ENCODE measurements at regions not wholly inside any gene's neighbourhood (a gene's known extent, or its start where the extent isn't known, plus 50 kb on each side); places are given as distances from the start of the nearest gene placed in this dataset.

DNA sequence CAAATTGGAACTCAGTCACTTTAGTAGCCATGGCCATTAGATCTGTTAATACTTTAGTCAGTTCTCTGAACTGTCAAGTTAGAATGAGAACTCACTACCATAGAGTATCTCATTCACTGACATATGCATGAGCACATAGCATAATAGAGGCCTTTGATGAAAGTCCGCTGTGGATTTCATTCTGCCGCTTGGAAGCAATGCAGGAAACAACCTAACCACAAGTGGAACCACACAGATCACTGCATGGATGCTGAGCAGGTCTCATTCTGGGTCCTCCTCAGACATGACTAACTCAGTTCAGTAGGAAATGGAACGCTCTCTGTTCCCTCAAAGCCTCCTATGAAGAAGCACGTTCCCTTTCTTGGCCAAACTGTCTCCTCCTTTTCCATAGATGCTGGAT is 1624.8 kb upstream of the TENM3 start:
- Histone ChIP-seq H3K4me3 (replicated peaks; ENCODE audit: insufficient read depth, low read length) (no peak overlapping the region), H3K27me3 (ENCODE audit: insufficient read depth, poor library complexity, severe bottlenecking) (no peaks in the 10 kb centered on the region), H3K27ac (replicated peaks) (no peak overlapping the region)
- no peak for TF ChIP-seq SPI1 (IDR thresholded peaks at IDR 0.05; ENCODE audit: borderline replicate concordance, low read depth)
- no peak for TF ChIP-seq REST (IDR thresholded peaks at IDR 0.05; ENCODE audit: insufficient replicate concordance, low read depth)
- TF ChIP-seq POLR2AphosphoS5 (IDR thresholded peaks at IDR 0.05; ENCODE audit: low read depth): no peak
- TF ChIP-seq CTCF (IDR thresholded peaks at IDR 0.05; ENCODE audit: insufficient read depth, low read length): no peak
- TF ChIP-seq GABPA (IDR thresholded peaks at IDR 0.05; ENCODE audit: low read depth): no peak
- DNase-seq (ENCODE audit: low read depth in 1 of 2, low spot score in 1 of 2): no peak

GRCh38 chr4:180619440-180619839 is 1623.8 kb upstream of the TENM3 start:
- Histone ChIP-seq H3K27ac (replicated peaks) (no peak overlapping the region), H3K27me3 (ENCODE audit: insufficient read depth, poor library complexity, severe bottlenecking) (no peaks in the 10 kb centered on the region), H3K4me3 (replicated peaks; ENCODE audit: insufficient read depth, low read length) (no peak overlapping the region)
- no peak for DNase-seq (ENCODE audit: low read depth in 1 of 2, low spot score in 1 of 2)
- no peak for TF ChIP-seq POLR2AphosphoS5 (IDR thresholded peaks at IDR 0.05; ENCODE audit: low read depth)
- TF ChIP-seq GABPA (IDR thresholded peaks at IDR 0.05; ENCODE audit: low read depth): no peak
- no peak for TF ChIP-seq CTCF (IDR thresholded peaks at IDR 0.05; ENCODE audit: insufficient read depth, low read length)
- TF ChIP-seq SPI1 (IDR thresholded peaks at IDR 0.05; ENCODE audit: borderline replicate concordance, low read depth): no peak
- TF ChIP-seq REST (IDR thresholded peaks at IDR 0.05; ENCODE audit: insufficient replicate concordance, low read depth): no peak

- no peaks in the 10 kb centered on the region for H3K27me3 ChIP-seq (ENCODE audit: insufficient read depth, poor library complexity, severe bottlenecking)
- no peak for DNase-seq (ENCODE audit: low read depth in 1 of 2, low spot score in 1 of 2)
- no peak overlapping the region for H3K27ac ChIP-seq (replicated peaks)
- TF ChIP-seq CTCF (IDR thresholded peaks at IDR 0.05; ENCODE audit: insufficient read depth, low read length) (no peak), REST (IDR thresholded peaks at IDR 0.05; ENCODE audit: insufficient replicate concordance, low read depth) (no peak), SPI1 (IDR thresholded peaks at IDR 0.05; ENCODE audit: borderline replicate concordance, low read depth) (no peak), POLR2AphosphoS5 (IDR thresholded peaks at IDR 0.05; ENCODE audit: low read depth) (no peak), GABPA (IDR thresholded peaks at IDR 0.05; ENCODE audit: low read depth) (no peak)
- no peak overlapping the region for H3K4me3 ChIP-seq (replicated peaks; ENCODE audit: insufficient read depth, low read length)
Measured at GRCh38 chr4:180622254-180622653, 1620.9 kb upstream of the TENM3 start.

Measured in HL-60 (cell line).